Heart left ventricle (tissue), 13 donors: ENCODE measurements at regions not wholly inside any gene's neighbourhood (a gene's known extent, or its start where the extent isn't known, plus 50 kb on each side); places are given as distances from the start of the nearest gene placed in this dataset.

Experiments
- CTCF ChIP-seq, 12 donors: fragments of 200-600 bp; sonication (generic) in 4 of 12; IDR thresholded peaks; one replicate each; pipeline versions ENCODE4 v1.5.0 to v1.8.0; 2018 to 2022; ENCODE audit warnings: antibody characterized with exemption in 12 of 12, mild to moderate bottlenecking in 5 of 12
- POLR2A ChIP-seq, 2 donors: fragments of 450-650 bp; IDR thresholded peaks; one replicate each; pipeline ENCODE4 v1.6.1; 2017; ENCODE audit warnings: antibody characterized with exemption in 2 of 2, mild to moderate bottlenecking in 2 of 2, moderate library complexity in 2 of 2
- donor health status: ischemic (EF 13 %, LVEDD 7.1; RV severe dilation, severe dysfunction).
- donor health status: DM: no; HTN: yes; CAD: no.
- donor health status: DM: no; HTN: no; CAD: no.
- donor health status: ischemic (EF 25% LVEDD 6.9; RV normal size, moderate dysfunction).
- donor health status: ischemic (EF 25% LVEDD 5.7; RV mildly dilated, moderate dysfunction).
- donor health status: ischemic (EF 35%, LVEDD 5.7; RV mildly dilated, moderate dysfunction).
- donor health status: nonischemic (EF 11% LVEDD 7.7; RV severe dilation, severe dysfunction).
- donor health status: DM: yes; HTN: yes; CAD: no.
- donor health status: PGD.
- donor health status: ischemic (EF 29% LVEDD 5.4; RV normal size, mild dysfunction).
- donor health status: nonischemic (EF 23%, LVEDD 6.1; RV moderate dilation, normal function).

GRCh38 chr2:48253301-48253700, 61.2 kb upstream of the FOXN2 start:
- TF ChIP-seq CTCF (IDR thresholded peaks at IDR 0.05) = no peak
- TF ChIP-seq POLR2A (IDR thresholded peaks at IDR 0.05) = no peak
